ENCODE measurements at regions not wholly inside any gene's neighbourhood (a gene's known extent, or its start where the extent isn't known, plus 50 kb on each side); places are given as distances from the start of the nearest gene placed in this dataset.

DNA sequence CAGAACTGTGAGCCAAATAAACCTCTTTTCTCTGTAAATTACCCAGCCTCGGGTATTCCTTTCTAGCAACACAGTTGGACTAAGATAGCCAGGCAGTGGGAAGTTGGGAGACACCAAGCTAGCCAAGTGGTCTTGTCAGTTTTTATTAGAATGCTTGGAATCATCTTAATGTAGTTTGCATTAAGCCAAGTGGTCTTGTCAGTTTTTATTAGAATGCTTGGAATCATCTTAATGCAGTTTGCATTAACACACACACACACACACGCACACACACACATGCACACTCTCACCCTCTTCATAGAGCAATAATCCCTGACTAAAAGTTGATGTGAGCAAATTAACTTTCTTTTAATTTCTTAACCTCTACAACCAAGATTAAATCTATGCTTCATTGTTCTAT, 151.5 kb downstream of the VAPA start:
- TF ChIP-seq ATF2 (tag by site-specific recombination; IDR thresholded peaks at IDR 0.05; ENCODE audit: low read depth): no peak
- TF ChIP-seq ZNF558 (tag by site-specific recombination; IDR thresholded peaks at IDR 0.05): no peak
- TF ChIP-seq ZNF529 (tag by site-specific recombination; IDR thresholded peaks at IDR 0.05; ENCODE audit: insufficient replicate concordance): no peak
- TF ChIP-seq TCF7L2 (IDR thresholded peaks at IDR 0.05; ENCODE audit: borderline replicate concordance, low read depth, low read length): no peak
- TF ChIP-seq, protein P1, sequence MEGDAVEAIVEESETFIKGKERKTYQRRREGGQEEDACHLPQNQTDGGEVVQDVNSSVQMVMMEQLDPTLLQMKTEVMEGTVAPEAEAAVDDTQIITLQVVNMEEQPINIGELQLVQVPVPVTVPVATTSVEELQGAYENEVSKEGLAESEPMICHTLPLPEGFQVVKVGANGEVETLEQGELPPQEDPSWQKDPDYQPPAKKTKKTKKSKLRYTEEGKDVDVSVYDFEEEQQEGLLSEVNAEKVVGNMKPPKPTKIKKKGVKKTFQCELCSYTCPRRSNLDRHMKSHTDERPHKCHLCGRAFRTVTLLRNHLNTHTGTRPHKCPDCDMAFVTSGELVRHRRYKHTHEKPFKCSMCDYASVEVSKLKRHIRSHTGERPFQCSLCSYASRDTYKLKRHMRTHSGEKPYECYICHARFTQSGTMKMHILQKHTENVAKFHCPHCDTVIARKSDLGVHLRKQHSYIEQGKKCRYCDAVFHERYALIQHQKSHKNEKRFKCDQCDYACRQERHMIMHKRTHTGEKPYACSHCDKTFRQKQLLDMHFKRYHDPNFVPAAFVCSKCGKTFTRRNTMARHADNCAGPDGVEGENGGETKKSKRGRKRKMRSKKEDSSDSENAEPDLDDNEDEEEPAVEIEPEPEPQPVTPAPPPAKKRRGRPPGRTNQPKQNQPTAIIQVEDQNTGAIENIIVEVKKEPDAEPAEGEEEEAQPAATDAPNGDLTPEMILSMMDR (tag by site-specific recombination; IDR thresholded peaks at IDR 0.05): no peak
